SU-DHL-6 (cell line): ENCODE measurements at regions not wholly inside any gene's neighbourhood (a gene's known extent, or its start where the extent isn't known, plus 50 kb on each side); places are given as distances from the start of the nearest gene placed in this dataset.

ENCODE experiments used
- EZH2phosphoT487 ChIP-seq: fragments of 200-600 bp; sonication (generic), shearing (Covaris generic); conservative IDR thresholded peaks from 2 replicates; pipeline ENCODE4 v1.6.1; 2018; ENCODE audit warnings: mild to moderate bottlenecking, antibody characterized with exemption, low read length, moderate library complexity, mixed read lengths
- TF ChIP-seq, protein P1 (sequence below): fragments of 200-600 bp; sonication (generic); IDR thresholded peaks from one replicate; pipeline ENCODE4 v1.5.1; 2017; ENCODE audit warnings: antibody characterized with exemption, mild to moderate bottlenecking, low read length, moderate library complexity; ENCODE audit not compliant: insufficient read depth, poor library complexity, severe bottlenecking

- TF ChIP-seq, protein P1, sequence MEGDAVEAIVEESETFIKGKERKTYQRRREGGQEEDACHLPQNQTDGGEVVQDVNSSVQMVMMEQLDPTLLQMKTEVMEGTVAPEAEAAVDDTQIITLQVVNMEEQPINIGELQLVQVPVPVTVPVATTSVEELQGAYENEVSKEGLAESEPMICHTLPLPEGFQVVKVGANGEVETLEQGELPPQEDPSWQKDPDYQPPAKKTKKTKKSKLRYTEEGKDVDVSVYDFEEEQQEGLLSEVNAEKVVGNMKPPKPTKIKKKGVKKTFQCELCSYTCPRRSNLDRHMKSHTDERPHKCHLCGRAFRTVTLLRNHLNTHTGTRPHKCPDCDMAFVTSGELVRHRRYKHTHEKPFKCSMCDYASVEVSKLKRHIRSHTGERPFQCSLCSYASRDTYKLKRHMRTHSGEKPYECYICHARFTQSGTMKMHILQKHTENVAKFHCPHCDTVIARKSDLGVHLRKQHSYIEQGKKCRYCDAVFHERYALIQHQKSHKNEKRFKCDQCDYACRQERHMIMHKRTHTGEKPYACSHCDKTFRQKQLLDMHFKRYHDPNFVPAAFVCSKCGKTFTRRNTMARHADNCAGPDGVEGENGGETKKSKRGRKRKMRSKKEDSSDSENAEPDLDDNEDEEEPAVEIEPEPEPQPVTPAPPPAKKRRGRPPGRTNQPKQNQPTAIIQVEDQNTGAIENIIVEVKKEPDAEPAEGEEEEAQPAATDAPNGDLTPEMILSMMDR = no peak
- TF ChIP-seq EZH2phosphoT487 = no peak
These were observed 151.0 kb downstream of the PCSK1 start for GRCh38 chr5:96282020-96282419.
